MM.1S (cell line): ENCODE measurements at regions not wholly inside any gene's neighbourhood (a gene's known extent, or its start where the extent isn't known, plus 50 kb on each side); places are given as distances from the start of the nearest gene placed in this dataset.

Experiments used
- DNase-seq: peaks from one replicate; pipeline ENCODE4 v3.0.0-alpha.2; 2015
- H2AFZ ChIP-seq: fragments of 300-600 bp; sonication (generic); 2 replicates; pipeline ENCODE4 v1.6.0; 2016; ENCODE audit warnings: antibody characterized with exemption, low read length
- H3F3A ChIP-seq: fragments of 300-600 bp; sonication (generic); 2 replicates; pipeline ENCODE4 v1.6.1; 2016; ENCODE audit warnings: mild to moderate bottlenecking, antibody characterized with exemption, low read length, moderate library complexity, mixed read lengths; ENCODE audit not compliant: insufficient read depth
- H3K27ac ChIP-seq: fragments of 300-600 bp; sonication (generic); 2 replicates; pipeline ENCODE4 v1.5.1; 2016; ENCODE audit warnings: mild to moderate bottlenecking, low read length
- H3K27me3 ChIP-seq: fragments of 300-600 bp; sonication (generic); replicated peaks from 2 replicates; pipeline ENCODE4 v1.6.0; 2016; ENCODE audit warnings: low read length; ENCODE audit not compliant: insufficient read depth
- H3K36me3 ChIP-seq: fragments of 300-600 bp; sonication (generic); replicated peaks from 2 replicates; pipeline ENCODE4 v1.6.1; 2016; ENCODE audit warnings: mild to moderate bottlenecking, low read length, mixed read lengths; ENCODE audit not compliant: insufficient read depth
- H3K4me1 ChIP-seq: fragments of 300-600 bp; sonication (generic); 2 replicates; pipeline ENCODE4 v1.6.1; 2016; ENCODE audit warnings: low read length, mixed read lengths
- H3K4me2 ChIP-seq: fragments of 300-600 bp; sonication (generic); 2 replicates; pipeline ENCODE4 v1.6.0; 2016; ENCODE audit warnings: low read depth, low read length
- H3K4me3 ChIP-seq: fragments of 300-600 bp; sonication (generic); 2 replicates; pipeline ENCODE4 v1.5.1; 2016; ENCODE audit warnings: low read length, mixed read lengths
- H3K79me2 ChIP-seq: fragments of 300-600 bp; sonication (generic); 2 replicates; pipeline ENCODE4 v1.6.1; 2016; ENCODE audit warnings: mixed run types, low read length, mixed read lengths
- H3K9ac ChIP-seq: fragments of 300-600 bp; sonication (generic); 2 replicates; pipeline ENCODE4 v1.6.1; 2016; ENCODE audit warnings: low read length, mixed read lengths
- H3K9me2 ChIP-seq: fragments of 300-600 bp; sonication (generic); replicated peaks from 2 replicates; pipeline ENCODE4 v1.6.1; 2016; ENCODE audit warnings: mild to moderate bottlenecking, low read length, mixed read lengths; ENCODE audit not compliant: insufficient read depth
- H3K9me3 ChIP-seq: fragments of 300-600 bp; sonication (generic); replicated peaks from 2 replicates; pipeline ENCODE4 v1.6.1; 2016; ENCODE audit warnings: mild to moderate bottlenecking, low read length, mixed read lengths; ENCODE audit not compliant: insufficient read depth
- H4K20me1 ChIP-seq: fragments of 300-600 bp; sonication (generic); 2 replicates; pipeline ENCODE4 v1.6.1; 2016; ENCODE audit warnings: mild to moderate bottlenecking, low read length, moderate library complexity, mixed read lengths; ENCODE audit not compliant: insufficient read depth
- CTCF ChIP-seq: fragments of 300-600 bp; sonication (generic); IDR thresholded peaks from 2 replicates; pipeline ENCODE4 v1.5.1; 2016; ENCODE audit warnings: antibody characterized with exemption, low read length, mixed read lengths
- EZH2 ChIP-seq: fragments of 300-600 bp; sonication (generic); optimal IDR thresholded peaks from 2 replicates; pipeline ENCODE3; 2017; ENCODE audit warnings: low read depth, mild to moderate bottlenecking, antibody characterized with exemption, low read length, mixed read lengths
- EZH2phosphoT487 ChIP-seq: fragments of 300-600 bp; sonication (generic); IDR thresholded peaks from 2 replicates; pipeline ENCODE4 v1.6.1; 2018; ENCODE audit warnings: antibody characterized with exemption, low read length

DNA sequence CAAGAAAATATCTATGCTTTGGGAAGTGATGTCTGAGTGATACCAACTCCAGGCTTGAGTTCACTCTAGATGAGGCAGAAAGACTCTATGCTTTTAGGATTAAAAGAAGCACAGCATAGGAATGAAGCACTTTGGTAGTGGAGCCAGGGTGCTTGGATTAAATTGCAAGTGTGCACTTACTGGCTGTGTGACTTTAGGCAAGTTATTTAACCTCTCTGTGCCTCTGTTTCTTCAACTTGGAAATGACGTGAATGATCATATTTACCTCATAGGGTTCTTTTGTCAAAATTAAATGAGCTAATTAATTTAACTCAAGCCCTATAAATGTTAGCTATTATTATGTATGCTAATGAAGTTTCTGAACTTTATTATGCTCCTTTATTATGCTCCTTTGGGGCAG is 446.1 kb downstream of the TTLL7 start:
- H3K9me2 ChIP-seq, result no peaks in the 10 kb centered on the region
- TF ChIP-seq EZH2, result no peak
- TF ChIP-seq EZH2phosphoT487, result no peak
- TF ChIP-seq CTCF, result no peak
- no peaks in the 10 kb centered on the region for H3K79me2 ChIP-seq
- H3F3A ChIP-seq, result no peaks in the 10 kb centered on the region
- no peak overlapping the region for H3K4me3 ChIP-seq
- no peaks in the 10 kb centered on the region for H3K27me3 ChIP-seq
- DNase-seq, result no peak
- no peak overlapping the region for H3K4me2 ChIP-seq
- no peaks in the 10 kb centered on the region for H3K36me3 ChIP-seq
- H3K9ac ChIP-seq, result no peak overlapping the region
- H3K9me3 ChIP-seq, result no peaks in the 10 kb centered on the region
- no peaks in the 10 kb centered on the region for H3K4me1 ChIP-seq
- no peaks in the 10 kb centered on the region for H4K20me1 ChIP-seq
- no peak overlapping the region for H3K27ac ChIP-seq
- H2AFZ ChIP-seq, result no peak overlapping the region

DNA sequence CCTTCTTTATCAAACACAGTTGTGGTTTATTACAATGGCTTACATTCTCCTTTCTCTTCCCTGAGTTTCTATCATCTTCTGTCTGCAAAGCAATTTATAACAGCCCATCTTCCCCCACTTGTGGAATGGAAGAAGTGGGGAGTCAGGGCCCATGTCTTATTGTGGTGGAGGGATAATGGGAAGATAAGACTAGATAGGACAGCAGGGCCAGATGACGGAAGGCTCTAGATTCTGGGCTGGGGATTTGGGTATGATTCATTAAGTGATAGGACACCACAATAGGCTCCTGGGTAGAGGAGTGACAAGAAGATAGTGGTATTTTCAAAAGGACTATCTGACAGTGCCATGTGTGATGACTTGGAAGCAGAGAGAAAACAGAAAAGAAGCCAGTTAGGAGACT is 450.6 kb downstream of the TTLL7 start:
- H3K27ac ChIP-seq, result no peak overlapping the region
- H2AFZ ChIP-seq, result no peak overlapping the region
- H4K20me1 ChIP-seq, result no peaks in the 10 kb centered on the region
- no peaks in the 10 kb centered on the region for H3K9me2 ChIP-seq
- no peaks in the 10 kb centered on the region for H3F3A ChIP-seq
- no peaks in the 10 kb centered on the region for H3K36me3 ChIP-seq
- no peak overlapping the region for H3K4me2 ChIP-seq
- H3K27me3 ChIP-seq, result no peaks in the 10 kb centered on the region
- no peak overlapping the region for H3K9ac ChIP-seq
- H3K4me1 ChIP-seq, result no peaks in the 10 kb centered on the region
- H3K79me2 ChIP-seq, result no peaks in the 10 kb centered on the region
- H3K9me3 ChIP-seq, result no peaks in the 10 kb centered on the region
- H3K4me3 ChIP-seq, result no peak overlapping the region
- TF ChIP-seq CTCF (no peak), EZH2phosphoT487 (no peak), EZH2 (no peak)
- no peak for DNase-seq

DNA sequence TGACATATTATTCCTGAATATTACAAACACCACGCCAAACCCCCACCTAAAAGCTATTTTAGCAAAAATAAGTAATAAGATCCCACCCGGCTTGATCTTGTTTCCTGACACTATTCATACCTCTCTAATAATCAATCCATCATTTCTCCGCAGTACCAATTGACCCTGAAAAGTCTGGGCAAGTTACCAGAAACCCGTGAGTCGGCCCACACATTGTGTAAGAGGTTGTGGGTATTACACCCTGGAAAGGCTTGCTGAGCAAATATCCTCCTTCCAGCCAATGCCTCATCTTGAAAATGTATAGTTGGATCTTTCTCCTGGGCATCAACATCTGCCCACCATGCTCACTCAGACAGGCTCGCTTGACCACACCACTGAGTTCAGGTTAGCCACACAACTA is 451.0 kb downstream of the TTLL7 start:
- DNase-seq, result no peak

More for the DNA sequence above, 451.0 kb downstream of the TTLL7 start:
- Histone ChIP-seq H2AFZ (no peak overlapping the region), H3K9ac (no peak overlapping the region), H3K27me3 (no peaks in the 10 kb centered on the region), H3K79me2 (no peaks in the 10 kb centered on the region), H3K4me1 (no peaks in the 10 kb centered on the region), H4K20me1 (no peaks in the 10 kb centered on the region), H3K36me3 (no peaks in the 10 kb centered on the region), H3K27ac (no peak overlapping the region), H3F3A (no peaks in the 10 kb centered on the region), H3K9me3 (no peaks in the 10 kb centered on the region), H3K4me3 (no peak overlapping the region), H3K4me2 (no peak overlapping the region), H3K9me2 (no peaks in the 10 kb centered on the region)
- no peak for TF ChIP-seq CTCF
- no peak for TF ChIP-seq EZH2
- no peak for TF ChIP-seq EZH2phosphoT487
